H1 (cell line): ENCODE measurements at regions not wholly inside any gene's neighbourhood (a gene's known extent, or its start where the extent isn't known, plus 50 kb on each side); places are given as distances from the start of the nearest gene placed in this dataset.

Experiments used
- BACH1 ChIP-seq: IDR thresholded peaks from 2 replicates; pipeline ENCODE4 v1.6.1; 2012; ENCODE audit warnings: low read length, improper control_type of control experiment
- HDAC2 ChIP-seq, 2 experiments: fragments of 300-600 bp in 1 of 2; sonication (generic) in 1 of 2; IDR thresholded peaks; 2 replicates each; pipeline ENCODE4 v1.6.1; 2011 to 2012; ENCODE audit warnings: low read depth in 2 of 2, low read length in 2 of 2, mild to moderate bottlenecking in 2 of 2, moderate library complexity in 2 of 2, borderline replicate concordance in 1 of 2, inconsistent platforms in 1 of 2
- SIRT6 ChIP-seq: IDR thresholded peaks from one replicate; pipeline ENCODE4 v1.7.1; 2012; ENCODE audit warnings: low read length, inconsistent platforms
- SIX5 ChIP-seq: IDR thresholded peaks from 2 replicates; pipeline ENCODE4 v1.6.1; 2011; ENCODE audit warnings: mild to moderate bottlenecking, low read depth, low read length
- SP1 ChIP-seq: IDR thresholded peaks from 2 replicates; pipeline ENCODE4 v1.6.1; 2011; ENCODE audit warnings: low read depth, low read length
- SP4 ChIP-seq: IDR thresholded peaks from 2 replicates; pipeline ENCODE4 v1.6.1; 2012; ENCODE audit warnings: low read length, inconsistent platforms
- SRF ChIP-seq: IDR thresholded peaks from 2 replicates; pipeline ENCODE4 v1.6.1; 2011; ENCODE audit warnings: mild to moderate bottlenecking, low read depth, low read length, moderate library complexity
- TF ChIP-seq, protein P1 (sequence below): IDR thresholded peaks from 2 replicates; pipeline ENCODE4 v1.6.1; 2012; ENCODE audit warnings: inconsistent platforms
- TF ChIP-seq, protein P2 (sequence below): IDR thresholded peaks from 2 replicates; pipeline ENCODE4 v1.6.1; 2011; ENCODE audit warnings: low read depth, mild to moderate bottlenecking, low read length; ENCODE audit not compliant: insufficient read depth

DNA sequence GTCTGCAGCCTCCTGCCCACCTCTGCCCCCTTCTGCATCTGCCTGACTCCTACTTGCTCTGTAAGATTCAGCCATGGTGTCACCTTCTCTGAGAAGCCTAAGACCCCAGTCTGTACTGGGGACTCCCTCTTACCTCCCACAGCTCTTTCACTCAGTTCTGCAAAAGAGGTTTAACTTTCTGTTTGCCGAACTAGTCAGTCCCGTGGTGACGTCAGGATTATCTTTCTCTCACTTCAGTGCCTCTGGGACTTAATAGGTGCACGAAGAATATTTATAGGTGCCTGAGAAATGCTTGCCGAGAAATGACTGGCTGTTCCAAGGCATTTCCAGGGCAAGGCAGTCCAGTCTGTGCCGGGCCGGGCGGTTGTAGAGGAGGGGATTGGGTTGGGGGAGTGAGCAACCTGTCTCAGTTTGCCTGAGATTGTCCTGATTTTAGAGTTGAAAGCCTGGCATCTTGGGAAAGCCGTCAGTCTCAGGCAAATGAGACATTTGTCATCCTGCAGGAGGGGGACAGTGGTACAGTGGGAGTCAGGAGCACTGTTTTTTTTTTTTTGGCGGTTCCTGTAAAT lies 227.5 kb upstream of the NPVF start (continued):
- TF ChIP-seq, protein P1, sequence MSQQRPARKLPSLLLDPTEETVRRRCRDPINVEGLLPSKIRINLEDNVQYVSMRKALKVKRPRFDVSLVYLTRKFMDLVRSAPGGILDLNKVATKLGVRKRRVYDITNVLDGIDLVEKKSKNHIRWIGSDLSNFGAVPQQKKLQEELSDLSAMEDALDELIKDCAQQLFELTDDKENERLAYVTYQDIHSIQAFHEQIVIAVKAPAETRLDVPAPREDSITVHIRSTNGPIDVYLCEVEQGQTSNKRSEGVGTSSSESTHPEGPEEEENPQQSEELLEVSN = no peak
- TF ChIP-seq SP1 (no peak), SRF (no peak), SP4 (no peak), SIRT6 (no peak), BACH1 (no peak), HDAC2 (IDR thresholded peaks at IDR 0.05; ENCODE audit: borderline replicate concordance in 1 of 2, low read depth in 2 of 2, low read length in 2 of 2) (no peak), SIX5 (no peak)
- TF ChIP-seq, protein P2, sequence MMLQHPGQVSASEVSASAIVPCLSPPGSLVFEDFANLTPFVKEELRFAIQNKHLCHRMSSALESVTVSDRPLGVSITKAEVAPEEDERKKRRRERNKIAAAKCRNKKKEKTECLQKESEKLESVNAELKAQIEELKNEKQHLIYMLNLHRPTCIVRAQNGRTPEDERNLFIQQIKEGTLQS = no peak
